HG03432 (cell line): ENCODE measurements at regions not wholly inside any gene's neighbourhood (a gene's known extent, or its start where the extent isn't known, plus 50 kb on each side); places are given as distances from the start of the nearest gene placed in this dataset.
"Not testable (repeated sequence)": the region's sequence is repeated elsewhere in the genome, so short reads cannot be mapped to it uniquely, and the experiment has no call there.

Experiments
- ATAC-seq: cut with Tn5 transposase; IDR thresholded peaks from one replicate; pipeline ENCODE4 v1.9.1; 2021; ENCODE audit warnings: mild to moderate bottlenecking, moderate library complexity; ENCODE audit not compliant: unreplicated experiment

- no peak for ATAC-seq
These were observed 134.6 kb upstream of the PZP start for GRCh38 chr12:9342614-9343353.

GRCh38 chr12:9341260-9341585 lies 133.0 kb upstream of the PZP start:
- no peak for ATAC-seq

DNA sequence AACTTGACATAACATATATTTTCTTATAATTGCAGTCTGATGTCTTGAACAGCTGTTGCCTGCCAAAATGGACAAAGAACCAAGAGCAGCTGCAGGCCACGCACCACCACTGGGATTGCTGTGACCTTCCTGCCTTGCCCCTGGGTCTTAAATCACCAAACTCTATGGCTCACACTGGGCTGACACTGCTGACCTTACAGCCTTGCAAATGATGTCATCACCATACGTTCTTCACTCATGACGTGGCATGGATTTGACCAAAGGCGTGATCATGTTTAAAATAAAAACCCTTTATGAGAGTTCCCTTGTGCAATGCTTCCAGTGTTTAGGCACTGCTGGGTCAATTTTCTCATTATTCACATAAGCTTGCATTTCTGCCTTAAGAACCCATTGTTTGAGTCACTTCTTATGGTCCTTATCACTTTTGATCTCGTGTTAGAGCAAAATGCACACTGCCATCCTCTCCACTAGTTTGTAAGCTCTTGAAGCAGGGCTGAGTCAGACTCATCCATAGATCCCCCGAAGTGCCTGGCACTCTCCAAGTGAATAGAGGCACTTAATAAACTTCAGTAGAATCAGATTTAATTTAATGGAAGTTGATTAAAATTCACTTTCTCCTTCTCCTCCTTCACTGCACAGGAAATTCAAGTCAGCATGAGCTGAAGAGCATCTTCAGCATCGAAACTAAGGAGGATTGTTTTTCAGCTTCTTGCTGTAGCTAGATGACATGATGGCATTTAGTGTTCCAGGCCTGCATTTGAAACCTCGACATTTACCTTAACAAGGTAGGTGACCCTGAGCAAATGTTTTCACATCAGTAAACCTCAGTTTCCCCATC lies 132.4 kb upstream of the PZP start:
- no peak for ATAC-seq

- no peak for ATAC-seq
These were observed 129.5 kb upstream of the PZP start for GRCh38 chr12:9337656-9338055.

- not testable (repeated sequence) for ATAC-seq
These were observed 128.3 kb upstream of the PZP start for GRCh38 chr12:9336375-9337011.

- ATAC-seq, result no peak
These were observed 127.7 kb upstream of the PZP start for GRCh38 chr12:9335867-9336266.

- ATAC-seq, result no peak
These were observed 126.8 kb upstream of the PZP start for GRCh38 chr12:9334964-9335363.

GRCh38 chr12:9334041-9334692 lies 126.0 kb upstream of the PZP start:
- no peak for ATAC-seq

DNA sequence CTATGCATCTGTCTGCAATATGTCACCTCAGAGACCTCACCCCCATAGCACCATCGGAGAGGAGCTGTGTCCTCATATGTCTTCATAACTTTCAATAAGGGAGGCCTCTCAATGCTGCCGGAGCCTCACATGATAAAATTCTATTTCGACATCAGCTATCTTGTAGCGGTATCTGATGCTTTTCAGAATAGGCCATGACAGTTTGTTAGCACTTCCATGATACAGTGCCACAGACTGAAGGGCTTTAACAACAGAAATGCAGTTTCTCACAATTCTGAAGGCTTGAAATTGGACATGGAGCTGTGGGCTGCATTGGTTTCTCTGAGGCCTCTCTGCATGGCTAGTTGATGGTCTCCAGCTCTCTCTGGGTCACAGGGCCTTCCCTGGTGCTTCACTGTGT lies 125.0 kb upstream of the PZP start:
- no peak for ATAC-seq

DNA sequence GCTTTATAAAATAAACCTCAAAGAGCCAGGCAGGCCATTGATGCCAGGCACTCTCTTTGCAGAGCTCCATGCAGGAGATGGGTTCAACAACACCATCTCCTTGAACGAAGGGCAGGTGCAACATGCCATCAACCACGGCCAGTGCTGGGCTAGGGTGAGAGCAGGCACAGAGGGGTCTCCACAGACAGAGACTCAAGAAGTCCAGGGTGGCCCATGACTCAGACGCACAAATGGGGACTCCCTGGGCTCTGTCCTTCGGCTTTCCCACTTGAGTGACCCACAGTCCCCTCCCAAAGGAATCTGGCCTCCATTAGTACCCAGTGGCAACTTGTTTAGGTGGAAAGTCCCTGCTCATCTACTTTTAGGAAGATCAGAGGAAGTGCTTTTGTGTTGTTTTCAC lies 124.4 kb upstream of the PZP start:
- no peak for ATAC-seq

GRCh38 chr12:9331218-9331626 lies 123.0 kb upstream of the PZP start:
- peak; percentile 48 for ATAC-seq

DNA sequence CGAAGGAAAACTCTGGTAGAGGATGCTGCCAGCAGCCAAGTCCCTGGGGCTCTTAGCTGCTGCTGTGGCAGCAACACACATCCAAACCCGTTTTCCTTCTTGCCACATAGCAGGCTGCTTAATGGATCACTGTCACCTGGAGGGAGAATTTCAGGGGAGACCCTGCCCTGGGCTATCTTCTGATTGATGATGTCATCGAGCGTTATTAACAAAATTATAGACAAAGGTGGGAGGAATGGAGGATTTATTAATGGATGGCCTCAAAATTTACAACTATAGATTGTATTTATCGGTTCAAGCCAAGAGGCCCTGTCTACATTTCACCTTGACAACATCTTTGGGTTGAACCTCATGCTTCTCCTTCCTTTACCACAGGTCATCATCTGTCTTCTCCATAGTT lies 120.8 kb upstream of the PZP start:
- ATAC-seq, result no peak

DNA sequence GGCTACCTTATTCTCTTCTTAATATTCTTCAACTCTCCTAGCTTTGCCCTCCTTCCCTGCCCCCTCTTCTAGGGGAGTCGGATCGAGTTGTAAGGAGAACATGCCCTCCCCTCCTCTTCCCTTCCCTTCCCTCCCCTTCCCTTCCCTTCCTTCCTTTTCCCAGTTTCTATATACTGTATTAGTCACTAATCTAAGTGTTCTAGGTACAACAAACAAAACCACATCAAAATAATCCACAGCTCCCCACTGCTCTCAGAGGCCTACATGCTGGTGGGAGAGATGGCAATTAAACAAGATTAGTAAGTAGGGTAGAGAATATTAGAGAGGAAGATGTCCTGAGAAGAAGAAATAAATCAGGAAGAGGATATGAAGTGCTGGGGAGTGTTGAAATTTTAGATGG lies 119.9 kb upstream of the PZP start:
- ATAC-seq, result no peak

- no peak for ATAC-seq
These were observed 119.1 kb upstream of the PZP start for GRCh38 chr12:9327320-9327719.

GRCh38 chr12:9326849-9327248 lies 118.7 kb upstream of the PZP start:
- ATAC-seq, result not testable (repeated sequence)

DNA sequence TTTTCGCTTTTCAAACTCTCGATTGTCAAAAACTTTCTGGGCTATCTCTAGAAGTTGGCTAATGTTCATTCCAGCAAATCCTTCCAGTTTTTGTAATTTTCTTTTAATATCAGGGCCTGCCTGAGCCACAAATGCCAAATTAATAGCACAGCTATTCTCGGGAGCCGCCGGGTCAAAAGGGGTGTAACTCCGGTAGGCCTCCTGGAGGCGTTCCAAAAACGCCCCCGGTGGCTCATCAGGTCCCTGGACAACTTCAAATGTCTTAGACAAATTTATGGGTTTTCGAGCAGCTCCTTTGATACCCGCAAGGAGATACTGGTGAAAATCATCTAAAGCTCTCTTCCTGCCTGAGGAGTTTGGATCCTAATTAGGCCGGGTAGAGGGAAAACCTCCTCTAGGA lies 117.9 kb upstream of the PZP start:
- no peak for ATAC-seq

DNA sequence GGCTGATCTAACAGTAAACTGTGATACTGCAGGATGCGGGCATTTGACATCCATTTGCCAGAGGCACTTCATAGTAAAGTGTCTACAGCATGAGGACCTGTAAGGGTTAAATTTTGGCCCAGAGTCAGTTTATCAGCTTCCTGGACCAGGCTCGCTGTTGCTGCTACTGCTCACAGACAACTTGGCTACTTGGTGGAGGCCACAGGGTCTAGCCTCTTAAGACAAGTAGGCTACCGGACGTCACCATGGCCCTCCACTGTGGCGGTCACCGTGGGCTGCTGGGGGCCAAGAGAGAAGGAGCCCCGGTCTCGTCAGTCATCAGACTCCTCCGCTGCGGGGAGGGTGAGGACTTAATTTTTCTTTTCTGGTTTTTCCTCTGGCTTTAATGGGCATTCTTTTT lies 117.3 kb upstream of the PZP start:
- no peak for ATAC-seq

DNA sequence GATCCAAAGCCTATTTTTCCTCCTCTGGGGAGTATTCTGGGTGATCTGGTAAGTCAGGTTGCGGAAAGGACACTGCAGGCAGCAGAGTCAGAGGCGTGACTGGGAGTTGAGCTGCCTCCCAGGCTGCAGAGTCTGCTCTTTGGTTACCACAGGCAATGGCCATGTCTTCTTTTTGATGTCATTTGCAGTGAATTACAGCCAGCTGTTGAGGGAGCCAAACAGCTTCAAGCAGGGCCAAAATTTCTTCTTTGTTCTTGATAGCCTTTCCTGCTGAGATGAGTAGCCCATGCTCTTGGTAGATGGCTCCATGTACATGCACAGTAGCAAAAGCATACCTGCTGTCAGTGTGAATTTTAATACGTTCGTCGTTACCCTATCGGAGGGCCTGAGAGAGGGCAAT lies 116.6 kb upstream of the PZP start:
- ATAC-seq, result no peak

DNA sequence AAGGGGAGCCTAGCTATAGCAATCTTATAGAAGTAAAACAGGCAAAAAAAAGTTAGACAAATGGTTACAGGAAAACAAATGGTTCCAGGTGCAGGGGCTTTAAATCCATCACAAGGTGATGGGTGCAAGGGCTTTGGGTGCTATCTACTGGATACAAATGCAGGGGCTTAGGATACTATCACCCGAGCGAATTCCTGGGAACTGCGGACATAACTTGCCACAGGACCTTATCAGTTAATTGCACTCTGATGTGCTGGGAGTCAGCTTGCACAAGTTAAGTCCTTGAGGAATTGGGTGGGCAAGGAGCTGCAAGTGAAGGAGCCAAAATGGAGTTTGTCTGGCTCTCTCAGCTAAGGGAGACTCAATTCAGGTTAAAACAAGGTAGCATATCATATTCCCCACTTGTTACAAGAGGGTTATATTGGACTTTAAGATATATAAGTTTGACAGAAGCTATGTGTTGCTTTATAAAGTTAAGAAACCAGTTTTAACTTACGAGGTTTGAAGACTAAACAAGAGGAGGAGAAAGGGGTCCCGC lies 115.0 kb upstream of the PZP start:
- ATAC-seq, result no peak

DNA sequence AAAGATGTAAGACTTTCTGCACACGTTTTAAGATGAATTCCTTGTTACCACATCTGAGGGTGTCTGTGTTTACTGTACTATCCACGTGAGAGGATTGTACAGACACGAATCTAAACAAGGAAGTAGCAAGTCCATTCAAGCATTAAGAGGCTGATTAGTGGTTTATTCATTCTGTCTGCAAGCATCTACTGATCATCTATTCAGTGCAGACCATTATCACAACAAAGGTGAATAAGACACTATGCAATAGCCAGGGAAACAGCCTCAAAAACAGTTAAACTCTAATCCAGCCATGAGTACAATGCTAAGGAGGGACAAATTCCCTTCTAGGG lies 111.6 kb upstream of the PZP start:
- ATAC-seq, result peak; percentile 60

- ATAC-seq, result peak; percentile 29
These were observed 111.0 kb upstream of the PZP start for GRCh38 chr12:9319044-9319841.
